K562 (cell line): ENCODE measurements at regions not wholly inside any gene's neighbourhood (a gene's known extent, or its start where the extent isn't known, plus 50 kb on each side); places are given as distances from the start of the nearest gene placed in this dataset.
"Not testable (repeated sequence)": the region's sequence is repeated elsewhere in the genome, so short reads cannot be mapped to it uniquely, and the experiment has no call there.

Experiments
- ATAC-seq: fragments of 200-7000 bp; cut with Tn5 transposase; 3 replicates; pipeline ENCODE4 v1.9.1; 2020; ENCODE audit warnings: moderate library complexity
- BruUV-seq: library from RNA; stranded (reverse); fragments of 400-500 nt; replicated peaks from 2 replicates; lab custom pipeline; 2021; lab: Mats Ljungman, UMichigan
- CTCF ChIA-PET: fragments of 300-600 bp; formaldehyde crosslinking; extraction: SDS; loops from one replicate; lab custom pipeline; 2021; ENCODE audit warnings: low intra/inter-chr PET ratio; lab: Yijun Ruan, JAX
- POLR2A ChIA-PET: fragments of 300-600, 350-650 bp; sonication (Branson Sonifier 250); formaldehyde crosslinking; extraction: SDS; loops from one replicate; lab custom pipeline; 2021; ENCODE audit warnings: antibody characterized with exemption, inconsistent platforms; lab: Yijun Ruan, JAX
- DNase-seq, 4 experiments: peaks; one replicate each; pipeline versions ENCODE4 v3.0.0 to v3.0.0-alpha.2; 2011 to 2018; ENCODE audit warnings: low spot score in 3 of 4, mixed read lengths in 3 of 4; ENCODE audit errors: extremely low read depth in 1 of 4
- FAIRE-seq: peaks from 2 replicates; lab custom pipeline; 2011; peaks lifted over from hg19 to GRCh38; lab: Jason Lieb, UNC
- H2AFZ ChIP-seq: 2 replicates; pipeline ENCODE4 v1.6.0; 2011; ENCODE audit warnings: low read depth, low read length, control low read depth, inconsistent platforms
- H3K27ac ChIP-seq: fragments of 200-600 bp; 3 replicates; pipeline ENCODE4 v1.8.0; 2011; ENCODE audit warnings: low read depth, mild to moderate bottlenecking, control low read depth, inconsistent platforms, low read length, moderate library complexity, mixed read lengths; ENCODE audit errors: extremely low read depth
- H3K27me3 ChIP-seq, 2 experiments: fragments of 300-600 bp in 1 of 2; 2 replicates in 1 of 2; 3 replicates in 1 of 2; pipeline versions ENCODE4 v1.6.0 to v1.8.0; 2011; ENCODE audit warnings: inconsistent platforms in 2 of 2, low read length in 2 of 2, mild to moderate bottlenecking in 1 of 2, mixed read lengths in 1 of 2, moderate library complexity in 1 of 2; ENCODE audit not compliant: control insufficient read depth in 2 of 2, insufficient read depth in 2 of 2
- H3K36me3 ChIP-seq: fragments of 300-600 bp; 3 replicates; pipeline ENCODE4 v1.8.0; 2011; ENCODE audit warnings: mild to moderate bottlenecking, low read length, inconsistent platforms; ENCODE audit not compliant: control insufficient read depth, insufficient read depth
- H3K4me1 ChIP-seq, 2 experiments: fragments of 200-600 bp in 1 of 2; replicated peaks in 1 of 2; 2 replicates in 1 of 2; 3 replicates in 1 of 2; pipeline versions ENCODE4 v1.5.1 to v1.8.0; 2011; ENCODE audit warnings: inconsistent platforms in 2 of 2, low read length in 2 of 2, mild to moderate bottlenecking in 1 of 2, mixed read lengths in 1 of 2, moderate library complexity in 1 of 2; ENCODE audit not compliant: control insufficient read depth in 2 of 2, insufficient read depth in 2 of 2
- H3K4me2 ChIP-seq: 2 replicates; pipeline ENCODE4 v1.6.1; 2011; ENCODE audit warnings: low read length, control low read depth, inconsistent platforms, mixed read lengths; ENCODE audit not compliant: insufficient read depth
- H3K4me3 ChIP-seq: fragments of 200-600 bp; sonication (generic), shearing (Covaris generic); 2 replicates; pipeline ENCODE4 v1.5.1; 2016; ENCODE audit warnings: control low read depth, inconsistent platforms
- H3K79me2 ChIP-seq: fragments of 200-600 bp; 3 replicates; pipeline ENCODE4 v1.8.0; 2011; ENCODE audit warnings: low read length, inconsistent platforms; ENCODE audit not compliant: control insufficient read depth, insufficient read depth
- H3K9ac ChIP-seq, 2 experiments: 2 replicates each; pipeline versions ENCODE4 v1.6.0 to v1.6.1; 2011; ENCODE audit warnings: low read depth in 2 of 2, low read length in 2 of 2, control low read depth in 1 of 2, inconsistent platforms in 1 of 2, mild to moderate bottlenecking in 1 of 2, mixed read lengths in 1 of 2; ENCODE audit not compliant: insufficient read depth in 1 of 2
- H3K9me1 ChIP-seq: one replicate; pipeline ENCODE4 v1.6.0; 2011; ENCODE audit warnings: inconsistent platforms, mild to moderate bottlenecking, low read length, moderate library complexity; ENCODE audit not compliant: control insufficient read depth, insufficient read depth
- H3K9me3 ChIP-seq: replicated peaks from 2 replicates; pipeline ENCODE4 v1.5.1; 2011; ENCODE audit warnings: low read depth, low read length, inconsistent platforms; ENCODE audit not compliant: control insufficient read depth, insufficient read depth
- H4K20me1 ChIP-seq: replicated peaks from 2 replicates; pipeline ENCODE4 v1.6.1; 2011; ENCODE audit warnings: low read length, inconsistent platforms, mixed read lengths; ENCODE audit not compliant: control insufficient read depth, insufficient read depth
- CCNT2 ChIP-seq: IDR thresholded peaks from 2 replicates; pipeline ENCODE4 v1.6.1; 2011; ENCODE audit warnings: borderline replicate concordance, low read depth, mild to moderate bottlenecking, moderate library complexity, mixed read lengths, low read length; ENCODE audit not compliant: insufficient read length; ENCODE audit errors: extremely low read depth
- KDM4B ChIP-seq, 2 experiments: fragments of 450-650 bp in 1 of 2; sonication (generic) in 1 of 2; IDR thresholded peaks; 2 replicates each; pipeline ENCODE4 v1.6.1; 2016 to 2017; ENCODE audit warnings: borderline replicate concordance in 2 of 2, antibody characterized with exemption in 1 of 2, low read depth in 1 of 2, mild to moderate bottlenecking in 1 of 2
- MTA3 ChIP-seq: fragments of 450-650 bp; formaldehyde crosslinking; IDR thresholded peaks from 2 replicates; pipeline ENCODE4 v1.6.1; 2017; ENCODE audit warnings: mild to moderate bottlenecking, borderline replicate concordance
- TEAD4 ChIP-seq, 2 experiments: sonication (generic) in 1 of 2; formaldehyde crosslinking in 1 of 2; IDR thresholded peaks; 2 replicates each; pipeline versions ENCODE4 v1.6.1 to v1.8.0; 2012 to 2022; ENCODE audit warnings: borderline replicate concordance in 1 of 2, inconsistent platforms in 1 of 2, low read length in 1 of 2, mild to moderate bottlenecking in 1 of 2, missing genetic modification reagents in 1 of 2
- WGBS: fragments of 100-300 bp; shearing (Covaris generic); methylation state at CpG from one replicate; pipeline ENCODE4 v1.1.6; 2016; ENCODE audit warnings: low coverage, mixed read lengths; ENCODE audit not compliant: insufficient coverage; ENCODE audit errors: missing lambda C conversion rate; 5-methylcytosine and 5-hydroxymethylcytosine counted together
- in situ Hi-C: fragments of 300-500 bp; cut with MboI; formaldehyde crosslinking; loops from 4 replicates; pipeline ENCODE4 v1.15.0; 2018; ENCODE audit warnings: inconsistent platforms, mixed read lengths
- intact Hi-C: fragments of 100-400 bp; cut with micrococcal nuclease; formaldehyde crosslinking; loops from 2 replicates; pipeline ENCODE4 v1.14.2; 2022
- TF ChIP-seq, protein P1 (sequence below): fragments of 250-450 bp; sonication (Bioruptor Pico); IDR thresholded peaks from 2 replicates; pipeline ENCODE4 v1.5.0; 2021; ENCODE audit warnings: mild to moderate bottlenecking, moderate library complexity

- Histone ChIP-seq H3K9ac (no peak overlapping the region), H3K4me1 (no peaks in the 10 kb centered on the region), H3K79me2 (no peaks in the 10 kb centered on the region), H3K4me3 (no peak overlapping the region), H3K9me3 (no peaks in the 10 kb centered on the region), H3K36me3 (no peaks in the 10 kb centered on the region), H4K20me1 (no peaks in the 10 kb centered on the region), H3K27me3 (peaks cover 14 to 20% of the 10 kb centered on the region in 2 experiments), H3K9me1 (no peaks in the 10 kb centered on the region), H2AFZ (no peak overlapping the region), H3K27ac (no peak overlapping the region), H3K4me2 (no peak overlapping the region)
- ChIA-PET CTCF (no interaction called here), POLR2A (no interaction called here)
- WGBS = 0% methylated on average over 2 of the region's 2 CpGs
- DNase-seq (no peak), ATAC-seq (no peak), FAIRE-seq (no peak)
- intact Hi-C loops = no loop called here
- BruUV-seq = no TSS peak
- in situ Hi-C loops = no loop called here
- TF ChIP-seq, protein P1, sequence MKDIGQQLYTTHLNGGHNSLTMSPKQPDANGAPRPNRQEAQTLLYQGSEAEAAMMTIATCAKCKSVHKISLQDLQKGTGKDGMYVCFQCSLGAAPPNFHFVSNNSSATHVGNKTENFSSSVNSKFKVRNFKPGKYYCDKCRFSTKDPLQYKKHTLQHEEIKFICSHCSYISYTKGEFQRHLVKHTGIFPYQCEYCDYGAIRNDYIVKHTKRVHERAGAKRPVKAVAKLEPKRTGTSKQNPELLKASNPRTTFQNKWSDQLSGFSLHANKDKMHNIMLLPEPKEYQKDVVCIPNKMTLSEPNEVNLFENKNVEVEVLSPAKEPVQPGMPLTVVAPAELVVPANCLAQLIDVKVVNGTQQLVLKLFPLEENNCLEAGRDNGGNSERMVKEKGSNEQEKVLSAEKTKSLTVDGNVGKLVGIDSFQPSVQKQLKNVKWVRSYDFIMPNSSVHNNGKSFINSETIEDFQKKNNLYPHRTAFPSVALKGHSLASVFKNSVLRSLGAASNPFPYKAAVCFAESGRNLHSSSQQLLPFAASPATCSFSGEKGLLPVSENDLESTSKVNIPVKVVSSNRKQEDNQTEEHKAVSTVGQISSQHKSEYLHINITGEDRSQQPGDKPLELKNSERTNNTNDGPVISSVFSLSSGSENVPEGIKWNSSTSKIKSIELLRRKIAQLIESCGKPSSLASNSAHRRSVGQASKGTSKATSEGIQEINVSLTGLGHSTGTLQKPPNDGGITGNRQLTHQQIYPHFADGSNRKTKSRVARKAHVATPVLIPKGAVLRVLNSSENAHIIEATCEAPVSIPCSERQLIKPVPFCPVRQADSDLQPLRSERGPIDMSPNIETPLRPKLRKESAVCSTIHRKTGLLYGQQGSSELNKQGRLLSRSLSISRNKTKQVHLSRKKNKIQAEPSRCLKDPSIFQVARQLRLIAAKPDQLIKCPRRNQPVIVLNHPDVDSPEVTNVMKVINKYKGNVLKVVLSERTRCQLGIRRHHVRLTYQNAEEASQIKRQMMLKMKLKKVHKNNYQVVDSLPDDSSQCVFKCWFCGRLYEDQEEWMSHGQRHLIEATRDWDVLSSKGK (CRISPR knock-in tag) = no peak
- TF ChIP-seq CCNT2 (no peak), TEAD4 (IDR thresholded peaks at IDR 0.05; ENCODE audit: low read length) (no peak), TEAD4 (CRISPR knock-in tag; IDR thresholded peaks at IDR 0.05; ENCODE audit: borderline replicate concordance) (no peak), KDM4B (IDR thresholded peaks at IDR 0.05; ENCODE audit: borderline replicate concordance in 2 of 2, low read depth in 1 of 2) (no peak), MTA3 (no peak)
These were observed 55.9 kb upstream of the UNC5A start for GRCh38 chr5:176754376-176754973.

DNA sequence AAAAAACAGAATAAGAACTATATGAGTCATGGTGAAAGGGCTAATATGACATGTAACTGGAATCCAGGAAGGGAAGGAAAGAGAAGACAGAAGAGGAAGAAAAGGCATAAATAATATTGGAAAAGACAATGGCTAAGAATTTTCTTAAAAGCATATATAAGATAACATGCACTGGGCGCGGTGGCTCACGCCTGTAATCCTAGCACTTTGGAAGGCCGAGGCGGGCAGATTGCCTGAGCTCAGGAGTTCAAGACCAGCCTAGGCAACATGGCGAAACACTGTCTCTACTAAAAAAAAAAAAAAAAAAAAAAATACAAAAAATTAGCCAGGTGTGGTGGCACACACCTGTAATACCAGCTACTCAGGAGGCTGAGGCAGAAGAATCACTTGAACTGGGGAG is 54.8 kb upstream of the UNC5A start:
- DNase-seq, H3K27me3 ChIP-seq, H2AFZ ChIP-seq, in situ Hi-C loops, CTCF ChIA-PET, H4K20me1 ChIP-seq, H3K79me2 ChIP-seq, H3K4me2 ChIP-seq, FAIRE-seq, H3K9ac ChIP-seq, H3K36me3 ChIP-seq, H3K9me1 ChIP-seq, ATAC-seq, intact Hi-C loops, BruUV-seq, H3K27ac ChIP-seq, H3K4me1 ChIP-seq, H3K4me3 ChIP-seq, H3K9me3 ChIP-seq: not testable (repeated sequence)
- 1% methylated on average over 6 of the region's 6 CpGs for WGBS
- POLR2A ChIA-PET = interaction anchor here (1.1 kb wide), 1 partner anchor 10 kb away, joined by 3 read pairs; no protein-coding TSS in a partner anchor
